H9 (cell line): ENCODE measurements at regions not wholly inside any gene's neighbourhood (a gene's known extent, or its start where the extent isn't known, plus 50 kb on each side); places are given as distances from the start of the nearest gene placed in this dataset.

Source experiments
- DNase-seq: peaks from one replicate; pipeline ENCODE4 v3.0.0-alpha.2; 2017
- H2AFZ ChIP-seq: one replicate; pipeline ENCODE4 v1.6.1; 2013; ENCODE audit warnings: mild to moderate bottlenecking, low read length, control low read depth, moderate library complexity
- H2AK5ac ChIP-seq: 2 replicates; pipeline ENCODE4 v1.6.1; 2013; ENCODE audit warnings: low read length, control low read depth, mixed read lengths; ENCODE audit not compliant: insufficient read length
- H2BK120ac ChIP-seq: one replicate; pipeline ENCODE4 v1.6.1; 2013; ENCODE audit warnings: low read depth, mild to moderate bottlenecking, low read length, control low read depth, inconsistent platforms; ENCODE audit not compliant: poor library complexity, severe bottlenecking
- H2BK12ac ChIP-seq: 2 replicates; pipeline ENCODE4 v1.6.1; 2013; ENCODE audit warnings: low read length, control low read depth, mixed read lengths, low read depth; ENCODE audit not compliant: insufficient read length
- H2BK15ac ChIP-seq: 2 replicates; pipeline ENCODE4 v1.6.1; 2013; ENCODE audit warnings: low read depth, low read length, control low read depth
- H2BK20ac ChIP-seq: one replicate; pipeline ENCODE4 v1.6.1; 2013; ENCODE audit warnings: low read depth, mild to moderate bottlenecking, low read length, control low read depth, inconsistent platforms; ENCODE audit not compliant: poor library complexity, severe bottlenecking
- H2BK5ac ChIP-seq: 2 replicates; pipeline ENCODE4 v1.6.1; 2013; ENCODE audit warnings: low read length, control low read depth, mixed read lengths; ENCODE audit not compliant: insufficient read length
- H3K14ac ChIP-seq: 2 replicates; pipeline ENCODE4 v1.6.1; 2013; ENCODE audit warnings: low read length, control low read depth; ENCODE audit not compliant: insufficient read depth
- H3K18ac ChIP-seq: 2 replicates; pipeline ENCODE4 v1.6.1; 2013; ENCODE audit warnings: low read depth, mild to moderate bottlenecking, mixed read lengths, low read length, control low read depth; ENCODE audit not compliant: insufficient read length
- H3K23ac ChIP-seq: 2 replicates; pipeline ENCODE4 v1.6.1; 2013; ENCODE audit warnings: low read length, control low read depth, mixed read lengths, low read depth; ENCODE audit not compliant: insufficient read length
- H3K23me2 ChIP-seq: 2 replicates; pipeline ENCODE4 v1.6.1; 2013; ENCODE audit warnings: low read depth, mild to moderate bottlenecking, mixed read lengths, low read length, control low read depth; ENCODE audit not compliant: insufficient read length, poor library complexity, severe bottlenecking
- H3K27ac ChIP-seq: 2 replicates; pipeline ENCODE4 v1.5.1; 2013; ENCODE audit warnings: low read length, control low read depth, mixed read lengths, low read depth; ENCODE audit not compliant: insufficient read length
- H3K27me3 ChIP-seq: 2 replicates; pipeline ENCODE4 v1.6.1; 2013; ENCODE audit warnings: low read length, control low read depth, inconsistent platforms; ENCODE audit not compliant: insufficient read depth
- H3K4ac ChIP-seq: 2 replicates; pipeline ENCODE4 v1.6.1; 2013; ENCODE audit warnings: low read depth, mild to moderate bottlenecking, control low read depth, inconsistent platforms, low read length, moderate library complexity
- H3K4me1 ChIP-seq: 2 replicates; pipeline ENCODE4 v1.6.1; 2013; ENCODE audit warnings: low read length, control low read depth, inconsistent platforms; ENCODE audit not compliant: insufficient read depth
- H3K4me2 ChIP-seq: 2 replicates; pipeline ENCODE4 v1.6.1; 2013; ENCODE audit warnings: low read length, control low read depth, mixed read lengths; ENCODE audit not compliant: insufficient read length, insufficient read depth
- H3K56ac ChIP-seq: 2 replicates; pipeline ENCODE4 v1.6.1; 2013; ENCODE audit warnings: low read depth, mild to moderate bottlenecking, mixed read lengths, low read length, control low read depth; ENCODE audit not compliant: insufficient read length
- H3K79me1 ChIP-seq: 2 replicates; pipeline ENCODE4 v1.6.1; 2013; ENCODE audit warnings: low read depth, mild to moderate bottlenecking, moderate library complexity, low read length, control low read depth, inconsistent platforms; ENCODE audit not compliant: insufficient read depth, poor library complexity, severe bottlenecking
- H3K79me2 ChIP-seq: 2 replicates; pipeline ENCODE4 v1.6.1; 2013; ENCODE audit warnings: low read length, control low read depth, inconsistent platforms; ENCODE audit not compliant: insufficient read depth
- H3K9ac ChIP-seq: 2 replicates; pipeline ENCODE4 v1.6.1; 2013; ENCODE audit warnings: low read length, control low read depth, mixed read lengths; ENCODE audit not compliant: insufficient read length; ENCODE audit errors: extremely low read depth
- H3K9me3 ChIP-seq: one replicate; pipeline ENCODE4 v1.6.1; 2013; ENCODE audit warnings: low read depth, low read length, inconsistent platforms; ENCODE audit not compliant: control insufficient read depth
- H3T11ph ChIP-seq: one replicate; pipeline ENCODE4 v1.6.1; 2013; ENCODE audit warnings: mild to moderate bottlenecking, low read length, control low read depth, inconsistent platforms
- H4K20me1 ChIP-seq: one replicate; pipeline ENCODE4 v1.6.1; 2013; ENCODE audit not compliant: control insufficient read depth, insufficient read length, insufficient read depth
- H4K5ac ChIP-seq: 2 replicates; pipeline ENCODE4 v1.6.1; 2013; ENCODE audit warnings: low read depth, mild to moderate bottlenecking, mixed read lengths, low read length, control low read depth; ENCODE audit not compliant: insufficient read length
- H4K8ac ChIP-seq: replicated peaks from 2 replicates; pipeline ENCODE4 v1.6.1; 2013; ENCODE audit warnings: low read length, control low read depth, mixed read lengths, low read depth; ENCODE audit not compliant: insufficient read length
- H4K91ac ChIP-seq: 2 replicates; pipeline ENCODE4 v1.6.1; 2013; ENCODE audit warnings: low read depth, mild to moderate bottlenecking, moderate library complexity, mixed read lengths, low read length, control low read depth; ENCODE audit not compliant: insufficient read length
- H3K27ac Mint-ChIP-seq, 3 experiments: 2 replicates in 2 of 3; 3 replicates in 1 of 3; pipeline ENCODE4 v1.8.0; 2020 to 2021; ENCODE audit warnings: mixed read lengths in 3 of 3, mild to moderate bottlenecking in 1 of 3, moderate library complexity in 1 of 3
- H3K27me3 Mint-ChIP-seq: 2 replicates; pipeline ENCODE4 v1.8.0; 2021; ENCODE audit warnings: low read depth, mild to moderate bottlenecking, moderate library complexity, mixed read lengths
- H3K36me3 Mint-ChIP-seq, 3 experiments: 2 replicates in 2 of 3; 3 replicates in 1 of 3; pipeline ENCODE4 v1.8.0; 2020 to 2021; ENCODE audit warnings: low read depth in 3 of 3, mixed read lengths in 3 of 3; ENCODE audit not compliant: insufficient read depth in 1 of 3
- H3K4me1 Mint-ChIP-seq, 2 experiments: 2 replicates each; pipeline ENCODE4 v1.8.0; 2020; ENCODE audit warnings: mixed read lengths in 2 of 2
- H3K4me3 Mint-ChIP-seq, 2 experiments: 2 replicates in 1 of 2; 3 replicates in 1 of 2; pipeline ENCODE4 v1.8.0; 2020 to 2021; ENCODE audit warnings: mild to moderate bottlenecking in 2 of 2, mixed read lengths in 2 of 2, moderate library complexity in 1 of 2
- H3K9me3 Mint-ChIP-seq, 2 experiments: 2 replicates in 1 of 2; 3 replicates in 1 of 2; pipeline ENCODE4 v1.8.0; 2020; ENCODE audit warnings: mild to moderate bottlenecking in 2 of 2, mixed read lengths in 2 of 2, moderate library complexity in 1 of 2
- CTCF ChIP-seq: fragments of 200-600 bp; sonication (generic); conservative IDR thresholded peaks from 3 replicates; pipeline ENCODE4 v1.8.0; 2021; ENCODE audit warnings: antibody characterized with exemption, mild to moderate bottlenecking
- WGBS: extraction: QIAGEN DNeasy Blood & Tissue Kit; methylation state at CpG from one replicate; pipeline ENCODE4 v1.1.7; 2013; ENCODE audit warnings: missing lambda C conversion rate, low lambda C conversion rate, mixed read lengths; ENCODE audit not compliant: insufficient read length; ENCODE audit errors: extremely low coverage; 5-methylcytosine and 5-hydroxymethylcytosine counted together

GRCh38 chr5:51988634-51989033 lies 605.4 kb downstream of the ISL1 start:
- no peak for TF ChIP-seq CTCF
- Histone ChIP-seq H4K20me1 (no peaks in the 10 kb centered on the region), H3K4me2 (no peak overlapping the region), H3K4ac (no peak overlapping the region), H3K18ac (no peak overlapping the region), H3K9me3 (no peaks in the 10 kb centered on the region), H3K23ac (no peak overlapping the region), H2AFZ (no peak overlapping the region), H2BK20ac (no peak overlapping the region), H4K8ac (no peak overlapping the region), H3K79me2 (no peaks in the 10 kb centered on the region), H3K27ac (no peak overlapping the region), H2BK5ac (no peak overlapping the region), H3K9ac (no peak overlapping the region), H3K79me1 (no peaks in the 10 kb centered on the region), H3K14ac (no peak overlapping the region), H2AK5ac (no peak overlapping the region), H4K5ac (no peak overlapping the region), H4K91ac (no peak overlapping the region), H3K56ac (no peak overlapping the region), H2BK15ac (no peak overlapping the region), H2BK12ac (no peak overlapping the region), H3T11ph (no peak overlapping the region), H3K4me1 (no peaks in the 10 kb centered on the region), H3K27me3 (no peaks in the 10 kb centered on the region), H2BK120ac (no peak overlapping the region), H3K23me2 (peaks cover 2% of the 10 kb centered on the region)
- Mint-ChIP-seq H3K36me3 (no peaks in the 10 kb centered on the region), H3K4me1 (no peaks in the 10 kb centered on the region; a peak in 1 of 4 replicates), H3K4me3 (no peak overlapping the region), H3K9me3 (no peaks in the 10 kb centered on the region), H3K27me3 (no peaks in the 10 kb centered on the region), H3K27ac (no peak overlapping the region)
- DNase-seq, result no peak
- no CpG with 5 or more reads among the region's 6 CpGs for WGBS
